ENCODE measurements at regions not wholly inside any gene's neighbourhood (a gene's known extent, or its start where the extent isn't known, plus 50 kb on each side); places are given as distances from the start of the nearest gene placed in this dataset.
"Not testable (repeated sequence)": the region's sequence is repeated elsewhere in the genome, so short reads cannot be mapped to it uniquely, and the experiment has no call there.

DNA sequence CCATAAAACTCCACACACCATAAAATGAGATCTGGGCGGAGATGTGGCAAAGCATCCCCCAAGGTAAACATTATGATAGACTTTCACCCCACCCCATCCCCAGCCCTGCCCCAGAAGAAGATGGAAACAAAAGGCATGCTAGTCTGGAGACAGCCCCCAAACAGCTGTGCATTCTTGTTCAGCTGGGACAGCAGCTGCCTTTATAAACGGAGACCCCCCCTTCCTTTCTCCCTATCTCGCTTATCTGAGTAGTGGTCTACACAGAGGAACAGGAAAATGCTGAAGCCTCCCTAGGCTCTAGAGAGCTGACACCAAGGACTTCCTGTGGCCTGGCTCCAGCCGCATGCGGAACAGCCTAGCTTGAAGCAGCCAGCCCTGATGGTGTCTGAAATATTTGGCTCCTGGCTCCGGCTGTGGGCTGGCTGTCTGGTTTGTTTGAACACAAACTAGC lies 190.3 kb upstream of the ANKFN1 start:
- no peaks in the 10 kb centered on the region for H3K4me1 Mint-ChIP-seq
- H3K27me3 Mint-ChIP-seq = peaks cover 36% of the 10 kb centered on the region
- H3K27ac Mint-ChIP-seq = no peak overlapping the region
- ATAC-seq (no peak), DNase-seq (no peak)
- peaks cover 0 to 5% of the 10 kb centered on the region in 2 donors for H3K9me3 Mint-ChIP-seq
- no peak overlapping the region for H3K4me3 Mint-ChIP-seq

DNA sequence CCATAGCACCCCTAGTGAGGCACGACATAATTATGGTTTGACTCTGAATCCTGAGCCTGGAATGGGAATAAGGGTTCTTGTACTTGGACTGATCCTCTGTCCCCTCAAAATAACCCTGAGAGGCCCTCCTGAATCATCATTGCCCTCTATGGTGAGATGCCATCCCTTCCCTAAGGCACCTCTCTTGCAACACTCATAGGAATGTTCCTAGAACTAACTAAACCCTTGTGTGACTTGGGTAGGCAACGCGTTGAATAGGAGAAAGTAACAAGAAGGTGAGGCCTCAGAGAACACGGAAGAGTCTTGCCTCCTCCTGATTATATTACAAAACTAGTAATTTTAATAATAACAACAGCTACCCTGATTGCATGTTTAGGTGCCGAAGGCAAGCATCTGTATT lies 189.1 kb upstream of the ANKFN1 start:
- Mint-ChIP-seq H3K4me1 (no peaks in the 10 kb centered on the region), H3K27ac (no peak overlapping the region), H3K4me3 (no peak overlapping the region), H3K27me3 (peaks cover 30% of the 10 kb centered on the region), H3K9me3 (peaks cover 0 to 5% of the 10 kb centered on the region in 2 donors)
- ATAC-seq (no peak), DNase-seq (no peak)

DNA sequence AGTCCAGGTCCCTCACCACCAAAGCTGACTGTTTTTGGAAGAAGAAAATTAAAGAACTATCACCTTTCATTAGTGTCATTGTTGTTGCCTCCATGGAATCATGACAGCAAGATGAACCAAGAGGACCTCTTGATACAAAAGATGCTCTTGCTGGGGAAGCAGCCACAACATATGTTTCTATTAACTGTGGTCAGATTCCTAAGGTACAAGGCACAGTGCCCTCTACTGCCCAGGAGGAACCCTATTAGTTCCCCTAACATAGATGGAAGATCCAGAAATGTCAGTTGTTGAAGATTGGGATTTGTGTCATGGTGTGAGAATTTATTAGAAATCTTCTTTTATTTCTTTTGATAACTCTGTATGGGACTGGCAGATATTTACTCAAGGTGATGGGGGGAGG lies 188.2 kb upstream of the ANKFN1 start:
- no peak overlapping the region for H3K4me3 Mint-ChIP-seq
- peaks cover 25% of the 10 kb centered on the region for H3K27me3 Mint-ChIP-seq
- H3K27ac Mint-ChIP-seq = no peak overlapping the region
- no peak for DNase-seq
- no peak for ATAC-seq
- peaks cover 0 to 5% of the 10 kb centered on the region in 2 donors for H3K9me3 Mint-ChIP-seq
- no peaks in the 10 kb centered on the region for H3K4me1 Mint-ChIP-seq

DNA sequence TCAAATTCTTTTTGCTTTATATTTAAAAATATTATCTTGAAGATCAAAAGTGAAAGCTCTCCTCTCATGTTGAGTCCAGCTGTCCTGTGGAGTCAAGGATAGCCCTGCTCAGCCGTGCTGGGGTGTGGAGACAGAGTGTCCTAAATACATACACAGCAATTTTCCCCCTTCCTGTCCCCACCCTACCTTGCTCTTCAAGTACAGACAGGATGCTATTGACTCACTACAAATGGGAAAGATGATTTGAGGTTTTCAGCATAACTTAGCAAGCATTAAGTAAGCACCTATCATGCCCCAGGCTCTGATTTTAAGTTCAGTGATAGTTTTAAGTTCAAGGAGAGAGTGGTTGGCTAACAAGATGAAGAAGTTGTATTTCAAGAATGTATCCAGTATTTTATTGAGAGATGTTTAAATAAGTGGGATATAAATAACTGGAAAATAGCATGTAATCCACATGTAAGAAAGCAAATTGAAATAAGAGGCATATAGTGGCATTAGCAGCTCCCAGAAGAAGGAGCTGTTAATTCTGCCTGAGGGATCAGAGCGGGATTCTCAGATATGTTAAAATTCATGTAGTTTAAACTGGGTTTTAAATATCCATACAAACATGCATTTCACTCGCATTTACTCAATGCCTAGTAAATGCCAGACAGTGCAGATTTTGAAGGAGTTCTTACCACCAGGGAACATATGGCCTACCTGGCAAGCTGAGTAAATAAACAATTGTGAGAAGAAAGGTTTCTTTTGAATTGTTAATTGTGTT lies 183.5 kb upstream of the ANKFN1 start:
- DNase-seq (no peak), ATAC-seq (no peak)
- H3K27me3 Mint-ChIP-seq = peaks cover 8% of the 10 kb centered on the region
- no peaks in the 10 kb centered on the region for H3K4me1 Mint-ChIP-seq
- H3K4me3 Mint-ChIP-seq = no peak overlapping the region
- H3K27ac Mint-ChIP-seq = no peak overlapping the region
- no peaks in the 10 kb centered on the region for H3K9me3 Mint-ChIP-seq

DNA sequence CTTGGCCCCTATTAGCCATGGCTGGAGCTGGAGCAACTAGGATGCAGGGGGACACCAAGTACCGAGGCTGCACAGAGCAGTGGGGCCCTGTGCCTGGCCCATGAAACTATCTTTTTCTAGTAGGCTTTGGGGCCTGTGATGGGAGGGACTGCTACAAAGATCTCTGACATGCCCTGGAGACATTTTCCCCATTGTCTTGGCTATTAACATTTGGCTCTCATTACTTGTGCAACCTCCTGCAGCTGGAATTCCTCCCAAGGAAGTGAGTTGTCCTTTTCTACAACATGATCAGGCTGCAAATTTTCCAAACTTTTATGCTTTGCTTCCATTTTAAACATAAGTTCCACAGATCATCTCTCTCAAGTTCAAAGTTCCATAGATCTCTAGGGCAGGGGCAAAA lies 174.7 kb upstream of the ANKFN1 start:
- Mint-ChIP-seq H3K4me3 (no peak overlapping the region), H3K27me3 (no peaks in the 10 kb centered on the region), H3K4me1 (no peaks in the 10 kb centered on the region), H3K9me3 (peaks cover 0 to 6% of the 10 kb centered on the region in 2 donors), H3K27ac (no peak overlapping the region)
- no peak for ATAC-seq
- DNase-seq = no peak

DNA sequence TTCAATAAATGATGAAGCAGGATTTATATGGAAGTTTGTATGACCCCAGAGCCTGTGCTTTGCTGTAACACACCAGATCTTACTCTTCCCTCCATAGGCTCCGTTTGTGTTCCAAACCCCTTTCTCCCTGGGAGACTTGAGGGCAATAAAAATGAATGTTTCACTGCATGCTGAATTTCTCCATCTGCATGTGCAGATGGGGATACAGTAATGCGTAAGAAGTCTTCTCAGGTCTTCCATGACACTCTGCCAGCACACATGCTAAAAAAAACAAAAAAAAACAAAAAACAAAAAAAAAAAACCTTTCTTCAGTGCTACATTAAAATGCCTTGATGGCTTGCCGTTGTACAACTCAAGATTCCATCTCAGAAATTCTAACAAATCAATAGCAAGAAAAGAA lies 170.2 kb upstream of the ANKFN1 start:
- Mint-ChIP-seq H3K9me3 (peaks cover 0 to 9% of the 10 kb centered on the region in 2 donors), H3K4me3 (no peak overlapping the region), H3K27me3 (peaks cover 12% of the 10 kb centered on the region), H3K4me1 (no peaks in the 10 kb centered on the region), H3K27ac (no peak overlapping the region)
- ATAC-seq (no peak), DNase-seq (no peak)

DNA sequence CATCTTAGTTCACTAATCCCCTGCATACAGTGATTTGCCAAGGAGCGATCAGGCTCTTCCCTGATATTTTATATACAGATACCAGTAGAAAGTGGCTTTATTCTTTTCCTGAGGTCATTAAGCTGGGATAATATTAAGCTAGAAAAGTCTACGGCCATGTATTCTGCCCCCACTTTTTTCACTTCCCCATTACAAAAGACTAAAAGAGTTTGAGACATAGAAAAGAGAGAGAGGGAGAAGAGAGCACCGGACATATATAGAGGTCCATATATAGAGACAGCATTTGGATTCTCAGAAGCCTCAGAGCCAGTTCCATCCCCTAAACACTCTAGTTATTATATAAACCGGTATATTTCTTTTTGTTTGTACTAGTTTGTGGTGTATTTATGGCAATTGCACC lies 166.5 kb upstream of the ANKFN1 start:
- Mint-ChIP-seq H3K9me3 (peaks cover 9 to 10% of the 10 kb centered on the region in 2 donors), H3K27me3 (peaks cover 44% of the 10 kb centered on the region), H3K27ac (no peak overlapping the region), H3K4me1 (no peaks in the 10 kb centered on the region), H3K4me3 (no peak overlapping the region)
- no peak for ATAC-seq
- no peak for DNase-seq

DNA sequence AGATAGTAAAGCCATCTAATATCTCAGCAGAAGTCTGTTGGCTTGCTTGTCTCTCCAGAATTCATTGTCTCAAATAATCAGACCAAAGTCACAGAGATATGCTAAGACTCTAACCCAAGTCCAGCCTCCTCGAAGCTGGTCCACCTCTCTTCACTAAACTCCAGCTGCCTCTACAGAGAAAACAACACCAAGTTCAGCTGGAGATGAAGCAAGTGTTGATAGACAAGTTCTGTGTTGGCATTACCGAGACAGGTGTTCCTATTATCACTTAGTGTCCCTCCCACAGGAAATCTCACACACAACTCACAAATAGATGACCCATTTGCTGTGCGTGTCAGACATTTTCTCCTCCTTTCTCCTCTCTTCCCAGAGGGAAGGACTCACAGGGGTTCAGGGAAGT lies 164.4 kb upstream of the ANKFN1 start:
- H3K27ac Mint-ChIP-seq = no peak overlapping the region
- H3K9me3 Mint-ChIP-seq = peaks cover 26% of the 10 kb centered on the region in 2 donors
- no peak overlapping the region for H3K4me3 Mint-ChIP-seq
- ATAC-seq (no peak), DNase-seq (no peak)
- H3K4me1 Mint-ChIP-seq = no peaks in the 10 kb centered on the region
- peaks cover 44% of the 10 kb centered on the region for H3K27me3 Mint-ChIP-seq

DNA sequence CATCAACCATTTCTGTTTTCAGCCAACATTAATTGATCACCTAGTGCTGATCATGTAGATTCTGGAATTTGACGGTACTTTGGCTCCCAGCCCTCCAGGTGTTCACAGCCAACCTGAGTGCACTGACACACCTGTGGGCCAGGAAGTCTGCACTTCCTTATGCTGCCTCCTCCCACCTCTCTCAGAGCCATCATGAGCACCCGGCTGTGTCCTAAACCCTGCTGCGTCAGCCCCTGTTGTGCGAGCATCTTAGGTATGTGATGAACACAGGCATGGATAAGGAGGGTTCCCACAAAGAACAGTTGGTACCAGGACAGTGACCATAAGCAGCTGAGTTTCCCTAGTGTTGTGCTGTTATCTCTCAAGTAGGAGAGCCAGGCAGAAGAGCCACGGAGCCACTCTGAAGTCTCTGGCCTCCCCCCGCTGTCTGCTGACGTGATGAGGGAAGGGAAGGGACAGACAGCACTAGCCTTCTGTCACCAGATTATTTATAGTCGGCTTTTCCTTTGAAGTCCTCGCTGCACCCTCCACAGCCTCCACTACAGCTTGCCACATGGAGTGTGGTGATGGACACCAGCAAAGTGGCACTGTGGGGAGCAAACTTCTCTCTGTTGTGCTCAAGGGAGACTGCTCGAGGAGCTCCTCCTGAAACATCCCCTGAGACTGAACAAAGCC lies 162.8 kb upstream of the ANKFN1 start:
- no peak for DNase-seq
- no peak for ATAC-seq
- Mint-ChIP-seq H3K9me3 (peaks cover 29 to 32% of the 10 kb centered on the region in 2 donors), H3K27ac (no peak overlapping the region), H3K27me3 (peaks cover 44% of the 10 kb centered on the region), H3K4me3 (no peak overlapping the region), H3K4me1 (no peaks in the 10 kb centered on the region)

DNA sequence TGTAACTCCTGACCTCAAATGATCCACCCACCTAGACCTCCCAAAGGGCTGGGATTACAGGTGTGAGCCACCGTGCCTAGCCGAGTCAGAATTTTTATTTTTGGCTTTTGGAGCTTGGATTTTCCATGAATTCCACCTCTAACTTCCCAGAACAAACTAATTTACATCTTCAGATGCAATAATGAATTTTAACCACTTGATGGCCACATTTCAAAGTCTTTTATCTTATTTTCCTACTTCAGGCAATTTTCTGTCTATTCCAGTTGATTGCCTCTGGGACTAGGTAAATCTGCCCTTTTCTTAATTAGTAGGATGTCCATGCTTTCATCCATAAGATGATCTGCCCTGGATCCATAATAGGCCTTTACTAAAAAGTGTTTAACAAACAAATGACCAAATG lies 156.4 kb upstream of the ANKFN1 start:
- ATAC-seq = no peak
- no peak for DNase-seq
- Mint-ChIP-seq H3K4me1 (peaks cover 5% of the 10 kb centered on the region), H3K27me3 (no peaks in the 10 kb centered on the region), H3K9me3 (peaks cover 22 to 26% of the 10 kb centered on the region in 2 donors), H3K27ac (no peak overlapping the region), H3K4me3 (no peak overlapping the region)

DNA sequence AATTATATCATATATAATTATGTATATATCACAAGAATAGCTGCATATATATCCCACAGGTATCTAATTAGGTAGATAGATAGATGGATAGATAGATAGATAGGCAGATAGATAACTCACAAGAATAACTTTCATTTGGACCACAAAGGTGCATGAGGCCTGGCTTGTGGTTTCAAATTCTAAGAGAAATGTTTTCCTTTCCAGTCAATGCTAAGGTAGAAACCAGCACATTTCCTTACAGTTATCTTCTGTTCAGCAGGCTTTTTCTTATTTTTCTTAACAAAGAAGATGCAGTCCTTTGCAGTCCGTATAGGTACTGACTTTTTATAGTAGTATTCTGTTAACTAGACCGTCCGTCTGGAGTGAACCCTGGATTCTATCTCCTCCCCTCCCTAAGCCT lies 152.9 kb upstream of the ANKFN1 start:
- DNase-seq = no peak
- peaks cover 12% of the 10 kb centered on the region for H3K27me3 Mint-ChIP-seq
- peaks cover 5% of the 10 kb centered on the region for H3K4me1 Mint-ChIP-seq
- no peak overlapping the region for H3K27ac Mint-ChIP-seq
- peak overlapping the region in 1 of 2 donors; percentile 17 for H3K4me3 Mint-ChIP-seq
- ATAC-seq = no peak
- peaks cover 8 to 13% of the 10 kb centered on the region in 2 donors for H3K9me3 Mint-ChIP-seq

DNA sequence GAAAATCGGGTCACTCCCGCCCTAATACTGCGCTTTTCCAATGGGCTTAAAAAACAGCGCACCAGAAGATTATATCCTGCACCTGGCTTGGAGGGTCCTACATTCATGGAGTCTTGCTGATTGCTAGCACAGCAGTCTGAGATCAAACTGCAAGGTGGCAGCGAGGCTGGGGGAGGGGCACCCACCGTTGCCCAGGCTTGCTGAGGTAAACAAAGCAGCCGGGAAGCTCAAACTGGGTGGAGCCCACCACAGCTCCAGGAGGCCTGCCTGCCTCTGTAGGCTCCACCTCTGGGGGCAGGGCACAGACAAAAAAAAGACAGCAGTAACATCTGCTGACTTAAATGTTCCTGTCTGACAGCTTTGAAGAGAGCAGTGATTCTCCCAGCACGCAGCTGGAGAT lies 150.6 kb upstream of the ANKFN1 start:
- not testable (repeated sequence) for DNase-seq, H3K4me1 Mint-ChIP-seq, ATAC-seq, H3K27ac Mint-ChIP-seq, H3K4me3 Mint-ChIP-seq
- peaks cover 12% of the 10 kb centered on the region for H3K27me3 Mint-ChIP-seq
- peaks cover 8 to 13% of the 10 kb centered on the region in 2 donors for H3K9me3 Mint-ChIP-seq

DNA sequence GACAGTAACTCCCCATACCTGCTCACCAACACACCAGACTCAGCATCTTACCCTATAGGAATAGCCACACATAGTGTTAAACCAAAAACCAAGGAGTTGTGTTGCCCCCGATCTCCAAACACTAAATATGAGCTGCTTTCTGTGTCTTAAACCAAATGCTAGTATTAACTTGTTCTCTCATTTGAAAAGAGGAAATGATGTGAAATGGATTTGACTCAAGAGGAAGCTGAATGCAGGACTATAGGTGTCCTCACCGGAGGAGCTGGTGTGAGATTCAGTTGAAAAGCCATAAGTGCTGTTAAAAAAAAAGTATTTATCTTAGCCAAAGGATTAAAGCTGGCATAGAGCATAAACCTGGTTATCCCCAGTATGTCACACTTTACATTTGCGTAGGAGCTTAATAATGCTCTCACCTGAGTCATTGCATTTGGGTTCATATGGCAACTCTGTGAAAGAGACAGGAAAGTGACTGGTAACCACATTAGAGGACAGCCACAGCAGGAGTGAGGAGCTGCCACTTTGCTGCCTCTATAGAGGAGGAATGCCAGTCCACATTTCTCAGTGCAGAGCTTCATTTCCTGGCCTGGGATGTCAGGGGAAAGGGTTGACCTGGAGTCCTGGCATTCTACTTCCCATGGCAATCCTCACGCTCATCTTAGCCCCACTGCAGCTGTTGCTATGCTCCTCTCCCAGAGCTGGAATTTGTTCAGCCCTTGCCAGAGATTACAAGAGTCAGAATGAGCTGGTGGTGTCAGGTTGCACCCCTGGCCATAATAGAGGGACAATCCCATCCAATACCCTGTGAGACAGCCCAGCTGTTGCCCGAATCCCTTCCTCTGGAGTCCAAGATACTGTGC lies 143.3 kb upstream of the ANKFN1 start:
- H3K27ac Mint-ChIP-seq = peak overlapping the region; percentile 44 to 88

DNA sequence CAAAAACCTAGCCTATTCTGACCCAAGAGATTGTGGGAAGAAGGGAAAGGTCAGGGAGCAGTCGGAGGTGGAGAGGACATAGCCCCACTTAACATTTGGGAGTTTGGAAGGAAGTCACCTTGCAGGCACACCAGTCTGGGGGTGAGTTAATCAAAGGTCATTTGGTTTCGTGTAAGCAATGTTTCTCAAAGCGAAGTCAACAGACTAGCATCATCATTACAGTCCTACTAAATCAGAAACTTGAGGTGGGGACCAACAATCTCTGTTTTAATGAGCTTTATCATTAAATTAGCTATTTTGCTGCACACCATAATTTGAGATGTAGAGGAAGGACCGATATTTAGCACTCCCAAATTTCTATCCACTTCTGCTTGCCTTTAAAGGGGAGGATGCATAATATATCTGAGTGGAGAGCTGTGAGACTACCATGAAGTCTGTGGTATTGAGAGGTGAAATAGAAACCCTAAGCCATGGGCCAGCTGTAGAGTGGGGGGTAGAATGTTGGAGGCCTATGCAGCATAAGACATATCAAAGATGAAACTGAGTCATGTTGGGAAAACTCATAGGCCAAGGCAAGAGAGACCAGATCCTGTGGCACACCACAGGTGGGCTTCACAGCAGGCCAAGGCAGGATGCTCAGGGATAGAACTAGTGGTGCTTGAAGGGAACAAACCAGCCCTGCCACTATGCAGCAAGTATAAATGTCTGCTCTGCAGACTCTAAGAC lies 141.7 kb upstream of the ANKFN1 start:
- no peaks in the 10 kb centered on the region for H3K27me3 Mint-ChIP-seq
- DNase-seq (peak in 1 of 2 donors; percentile 63), ATAC-seq (peak; percentile 82)

More for the DNA sequence above, 143.3 kb upstream of the ANKFN1 start:
- DNase-seq (peak in 1 of 2 donors; percentile 52), ATAC-seq (peak; percentile 89)
- H3K9me3 Mint-ChIP-seq = peaks cover 7 to 11% of the 10 kb centered on the region in 2 donors
- peak overlapping the region; percentile 49 to 56 for H3K4me3 Mint-ChIP-seq
- no peaks in the 10 kb centered on the region for H3K27me3 Mint-ChIP-seq
- peaks cover 30% of the 10 kb centered on the region for H3K4me1 Mint-ChIP-seq

DNA sequence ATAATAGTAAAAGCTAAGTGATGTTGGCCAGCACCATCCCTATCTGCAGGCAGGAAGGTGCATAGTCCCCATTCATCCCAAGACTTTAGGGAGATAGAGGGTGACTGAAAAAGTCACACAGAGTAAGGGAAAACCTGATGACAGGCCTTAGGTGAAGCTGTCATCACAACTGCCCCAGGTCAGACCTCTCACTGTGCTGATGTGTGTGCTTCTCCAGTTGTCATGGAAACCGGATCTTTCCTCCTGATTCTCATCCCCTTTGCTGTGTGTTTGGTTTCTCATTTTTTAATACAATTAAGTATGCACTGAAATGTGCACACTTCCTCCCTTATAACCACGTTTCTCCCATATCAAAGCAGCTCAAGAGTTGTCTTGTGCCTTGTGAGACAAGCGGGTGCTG lies 135.1 kb upstream of the ANKFN1 start:
- Mint-ChIP-seq H3K4me1 (peaks cover 44% of the 10 kb centered on the region), H3K9me3 (peaks cover under 1 to 6% of the 10 kb centered on the region in 2 donors), H3K27ac (peak overlapping the region; percentile 9 to 44), H3K4me3 (no peak overlapping the region), H3K27me3 (peaks cover 13% of the 10 kb centered on the region)
- ATAC-seq (peak; percentile 27), DNase-seq (no peak)

More for the DNA sequence above, 141.7 kb upstream of the ANKFN1 start:
- H3K4me3 Mint-ChIP-seq = peak overlapping the region in 1 of 2 donors; percentile 49
- H3K9me3 Mint-ChIP-seq = peaks cover 7 to 11% of the 10 kb centered on the region in 2 donors
- peak overlapping the region in 1 of 2 donors; percentile 89 for H3K27ac Mint-ChIP-seq
- H3K4me1 Mint-ChIP-seq = peaks cover 30% of the 10 kb centered on the region
